Neural cell (in vitro differentiated cells): ENCODE measurements at regions not wholly inside any gene's neighbourhood (a gene's known extent, or its start where the extent isn't known, plus 50 kb on each side); places are given as distances from the start of the nearest gene placed in this dataset.

Experiments
- EP300 ChIP-seq: fragments of 450-650 bp; conservative IDR thresholded peaks from 2 replicates; pipeline ENCODE4 v1.6.1; 2014; ENCODE audit warnings: antibody characterized with exemption, mild to moderate bottlenecking, moderate library complexity; ENCODE audit not compliant: poor library complexity, severe bottlenecking
- EZH2 ChIP-seq: fragments of 200-600, 300-800 bp; shearing (Covaris generic), sonication (generic); IDR thresholded peaks from 2 replicates; pipeline ENCODE4 v1.6.1; 2014; ENCODE audit warnings: antibody characterized with exemption, low read length, borderline replicate concordance, mild to moderate bottlenecking; ENCODE audit not compliant: insufficient read depth, poor library complexity, severe bottlenecking
- MXI1 ChIP-seq: fragments of 450-650 bp; conservative IDR thresholded peaks from 2 replicates; pipeline ENCODE4 v1.6.1; 2014; ENCODE audit warnings: antibody characterized with exemption, mild to moderate bottlenecking; ENCODE audit not compliant: poor library complexity, severe bottlenecking
- TF ChIP-seq, protein P1 (sequence below): fragments of 450-650 bp; IDR thresholded peaks from 2 replicates; pipeline ENCODE4 v1.5.1; 2014; ENCODE audit warnings: antibody characterized with exemption, mild to moderate bottlenecking, moderate library complexity; ENCODE audit not compliant: poor library complexity, severe bottlenecking
- TF ChIP-seq, protein P2 (sequence below): IDR thresholded peaks from 2 replicates; pipeline ENCODE4 v1.6.1; 2012; ENCODE audit warnings: borderline replicate concordance

- TF ChIP-seq, protein P1, sequence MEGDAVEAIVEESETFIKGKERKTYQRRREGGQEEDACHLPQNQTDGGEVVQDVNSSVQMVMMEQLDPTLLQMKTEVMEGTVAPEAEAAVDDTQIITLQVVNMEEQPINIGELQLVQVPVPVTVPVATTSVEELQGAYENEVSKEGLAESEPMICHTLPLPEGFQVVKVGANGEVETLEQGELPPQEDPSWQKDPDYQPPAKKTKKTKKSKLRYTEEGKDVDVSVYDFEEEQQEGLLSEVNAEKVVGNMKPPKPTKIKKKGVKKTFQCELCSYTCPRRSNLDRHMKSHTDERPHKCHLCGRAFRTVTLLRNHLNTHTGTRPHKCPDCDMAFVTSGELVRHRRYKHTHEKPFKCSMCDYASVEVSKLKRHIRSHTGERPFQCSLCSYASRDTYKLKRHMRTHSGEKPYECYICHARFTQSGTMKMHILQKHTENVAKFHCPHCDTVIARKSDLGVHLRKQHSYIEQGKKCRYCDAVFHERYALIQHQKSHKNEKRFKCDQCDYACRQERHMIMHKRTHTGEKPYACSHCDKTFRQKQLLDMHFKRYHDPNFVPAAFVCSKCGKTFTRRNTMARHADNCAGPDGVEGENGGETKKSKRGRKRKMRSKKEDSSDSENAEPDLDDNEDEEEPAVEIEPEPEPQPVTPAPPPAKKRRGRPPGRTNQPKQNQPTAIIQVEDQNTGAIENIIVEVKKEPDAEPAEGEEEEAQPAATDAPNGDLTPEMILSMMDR = no peak
- TF ChIP-seq EZH2 (no peak), MXI1 (no peak), EP300 (no peak)
- TF ChIP-seq, protein P2, sequence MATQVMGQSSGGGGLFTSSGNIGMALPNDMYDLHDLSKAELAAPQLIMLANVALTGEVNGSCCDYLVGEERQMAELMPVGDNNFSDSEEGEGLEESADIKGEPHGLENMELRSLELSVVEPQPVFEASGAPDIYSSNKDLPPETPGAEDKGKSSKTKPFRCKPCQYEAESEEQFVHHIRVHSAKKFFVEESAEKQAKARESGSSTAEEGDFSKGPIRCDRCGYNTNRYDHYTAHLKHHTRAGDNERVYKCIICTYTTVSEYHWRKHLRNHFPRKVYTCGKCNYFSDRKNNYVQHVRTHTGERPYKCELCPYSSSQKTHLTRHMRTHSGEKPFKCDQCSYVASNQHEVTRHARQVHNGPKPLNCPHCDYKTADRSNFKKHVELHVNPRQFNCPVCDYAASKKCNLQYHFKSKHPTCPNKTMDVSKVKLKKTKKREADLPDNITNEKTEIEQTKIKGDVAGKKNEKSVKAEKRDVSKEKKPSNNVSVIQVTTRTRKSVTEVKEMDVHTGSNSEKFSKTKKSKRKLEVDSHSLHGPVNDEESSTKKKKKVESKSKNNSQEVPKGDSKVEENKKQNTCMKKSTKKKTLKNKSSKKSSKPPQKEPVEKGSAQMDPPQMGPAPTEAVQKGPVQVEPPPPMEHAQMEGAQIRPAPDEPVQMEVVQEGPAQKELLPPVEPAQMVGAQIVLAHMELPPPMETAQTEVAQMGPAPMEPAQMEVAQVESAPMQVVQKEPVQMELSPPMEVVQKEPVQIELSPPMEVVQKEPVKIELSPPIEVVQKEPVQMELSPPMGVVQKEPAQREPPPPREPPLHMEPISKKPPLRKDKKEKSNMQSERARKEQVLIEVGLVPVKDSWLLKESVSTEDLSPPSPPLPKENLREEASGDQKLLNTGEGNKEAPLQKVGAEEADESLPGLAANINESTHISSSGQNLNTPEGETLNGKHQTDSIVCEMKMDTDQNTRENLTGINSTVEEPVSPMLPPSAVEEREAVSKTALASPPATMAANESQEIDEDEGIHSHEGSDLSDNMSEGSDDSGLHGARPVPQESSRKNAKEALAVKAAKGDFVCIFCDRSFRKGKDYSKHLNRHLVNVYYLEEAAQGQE = no peak
These were observed 353.1 kb downstream of the GPR37 start for GRCh38 chr7:124412531-124412930.
